ENCODE measurements at regions not wholly inside any gene's neighbourhood (a gene's known extent, or its start where the extent isn't known, plus 50 kb on each side); places are given as distances from the start of the nearest gene placed in this dataset.

DNA sequence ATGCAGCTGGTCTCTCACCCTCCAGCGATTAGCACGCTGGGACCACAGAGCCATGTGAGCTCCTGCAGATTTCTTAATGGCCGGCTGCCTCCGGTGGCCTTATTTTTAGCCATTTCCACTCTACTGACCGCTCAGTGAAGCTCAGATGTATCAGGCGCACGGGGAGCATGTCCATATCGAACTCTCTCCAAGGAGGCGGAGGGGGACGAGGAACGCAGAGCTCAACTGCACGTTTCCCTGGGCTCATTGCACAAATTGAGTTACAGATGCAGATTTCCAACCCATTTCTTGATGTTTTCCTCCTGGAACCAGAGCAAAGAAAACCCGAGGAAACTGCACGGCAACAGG lies 207.1 kb downstream of the CTTN start:
- no peaks in the 10 kb centered on the region for H3K9me3 ChIP-seq
- H3K36me3 ChIP-seq: no peaks in the 10 kb centered on the region
- H3K4me3 ChIP-seq: no peak overlapping the region
- TF ChIP-seq, protein P1, sequence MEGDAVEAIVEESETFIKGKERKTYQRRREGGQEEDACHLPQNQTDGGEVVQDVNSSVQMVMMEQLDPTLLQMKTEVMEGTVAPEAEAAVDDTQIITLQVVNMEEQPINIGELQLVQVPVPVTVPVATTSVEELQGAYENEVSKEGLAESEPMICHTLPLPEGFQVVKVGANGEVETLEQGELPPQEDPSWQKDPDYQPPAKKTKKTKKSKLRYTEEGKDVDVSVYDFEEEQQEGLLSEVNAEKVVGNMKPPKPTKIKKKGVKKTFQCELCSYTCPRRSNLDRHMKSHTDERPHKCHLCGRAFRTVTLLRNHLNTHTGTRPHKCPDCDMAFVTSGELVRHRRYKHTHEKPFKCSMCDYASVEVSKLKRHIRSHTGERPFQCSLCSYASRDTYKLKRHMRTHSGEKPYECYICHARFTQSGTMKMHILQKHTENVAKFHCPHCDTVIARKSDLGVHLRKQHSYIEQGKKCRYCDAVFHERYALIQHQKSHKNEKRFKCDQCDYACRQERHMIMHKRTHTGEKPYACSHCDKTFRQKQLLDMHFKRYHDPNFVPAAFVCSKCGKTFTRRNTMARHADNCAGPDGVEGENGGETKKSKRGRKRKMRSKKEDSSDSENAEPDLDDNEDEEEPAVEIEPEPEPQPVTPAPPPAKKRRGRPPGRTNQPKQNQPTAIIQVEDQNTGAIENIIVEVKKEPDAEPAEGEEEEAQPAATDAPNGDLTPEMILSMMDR (IDR thresholded peaks at IDR 0.05): no peak
- no peak for DNase-seq (ENCODE audit: low spot score)
- no peaks in the 10 kb centered on the region for H3K27me3 ChIP-seq
- H3K27ac ChIP-seq: no peak overlapping the region
- peaks cover 0 to under 1% of the 10 kb centered on the region in 2 donors for H3K4me1 ChIP-seq

DNA sequence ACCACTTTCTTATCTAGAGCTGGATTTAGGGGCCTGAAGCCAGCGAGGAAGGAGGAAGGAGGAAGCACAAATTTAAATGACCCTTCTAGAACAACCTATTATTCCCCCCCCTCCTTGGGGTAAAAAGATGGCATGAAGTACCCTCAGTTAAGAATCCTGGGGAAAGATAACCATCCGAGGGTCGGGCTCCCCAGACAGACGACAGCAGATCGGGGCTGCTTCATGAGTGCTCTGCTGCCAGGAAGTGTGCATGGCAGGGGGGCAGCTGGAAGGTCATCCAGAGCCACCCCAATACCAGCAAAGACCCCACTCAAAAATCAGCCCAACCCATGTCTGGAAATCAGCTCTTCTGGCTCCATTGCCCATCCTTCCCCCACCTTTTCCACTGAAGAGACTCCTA lies 207.5 kb downstream of the CTTN start:
- Histone ChIP-seq H3K9me3 (no peaks in the 10 kb centered on the region), H3K27ac (no peak overlapping the region), H3K4me1 (peaks cover 0 to 4% of the 10 kb centered on the region in 2 donors), H3K36me3 (no peaks in the 10 kb centered on the region), H3K27me3 (no peaks in the 10 kb centered on the region), H3K4me3 (no peak overlapping the region)
- TF ChIP-seq, protein P1 (IDR thresholded peaks at IDR 0.05): no peak
- DNase-seq (ENCODE audit: low spot score): no peak

DNA sequence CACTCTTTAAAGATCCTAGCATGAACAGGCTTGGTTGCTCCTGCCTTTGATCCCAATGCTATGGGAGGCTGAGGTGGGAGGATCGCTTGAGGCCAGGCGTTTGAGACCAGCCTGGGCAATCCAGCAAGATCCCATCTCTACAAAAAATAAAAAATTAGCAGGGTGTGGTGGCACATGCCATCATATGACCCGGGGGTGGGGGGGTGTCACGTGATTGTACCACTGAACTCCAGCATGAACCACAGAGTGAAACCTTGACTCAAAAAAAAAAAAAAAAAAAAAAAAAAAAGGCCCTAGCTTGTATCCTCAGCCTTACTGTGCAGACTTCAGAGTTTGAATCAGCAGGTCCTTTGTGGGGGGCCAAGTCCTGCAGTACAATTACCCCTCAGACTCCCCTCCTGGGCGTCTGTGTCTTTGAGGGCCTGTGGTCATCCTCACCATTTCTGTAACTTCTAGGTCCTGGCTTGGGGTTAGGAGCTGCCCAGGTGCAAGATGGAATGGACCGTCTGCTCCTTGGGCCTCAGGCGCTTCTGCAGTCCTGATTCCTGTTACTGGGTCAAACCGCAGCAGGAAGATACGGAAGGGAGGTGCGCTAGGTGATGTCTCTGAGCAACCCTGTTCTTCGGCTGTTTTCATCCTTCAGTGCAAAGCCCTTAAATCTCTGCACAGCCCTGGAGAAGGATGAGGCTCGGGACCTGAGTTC lies 208.1 kb downstream of the CTTN start:
- H3K27ac ChIP-seq: no peak overlapping the region
- no peak for DNase-seq (ENCODE audit: low spot score)

DNA sequence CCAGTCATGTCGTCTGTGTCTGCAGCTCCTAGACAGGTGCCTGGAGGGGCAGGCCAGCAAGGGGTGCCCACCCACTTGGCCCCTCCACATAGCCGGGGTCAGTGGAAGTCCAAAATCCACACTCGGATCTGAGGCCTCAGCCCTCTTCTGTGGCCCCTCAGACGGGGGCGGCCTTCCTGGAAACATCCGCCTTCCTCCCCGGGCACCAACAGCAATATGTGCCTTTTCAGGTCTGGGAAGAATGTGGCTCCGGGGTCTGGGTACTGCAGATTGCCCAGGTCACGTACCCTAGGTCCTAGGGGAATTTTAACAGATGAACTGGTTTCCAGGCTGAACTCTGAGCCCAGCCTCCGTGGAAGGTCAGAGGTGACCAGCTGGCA lies 208.6 kb downstream of the CTTN start:
- TF ChIP-seq, protein P1 (IDR thresholded peaks at IDR 0.05): no peak
- H3K36me3 ChIP-seq: no peaks in the 10 kb centered on the region
- no peaks in the 10 kb centered on the region for H3K9me3 ChIP-seq
- no peak for DNase-seq (ENCODE audit: low spot score)
- no peaks in the 10 kb centered on the region for H3K27me3 ChIP-seq
- H3K4me3 ChIP-seq: no peak overlapping the region
- H3K4me1 ChIP-seq: peaks cover 0 to 6% of the 10 kb centered on the region in 2 donors
- no peak overlapping the region for H3K27ac ChIP-seq

More for the DNA sequence above, 208.1 kb downstream of the CTTN start:
- TF ChIP-seq, protein P1 (IDR thresholded peaks at IDR 0.05): no peak
- H3K4me3 ChIP-seq: no peak overlapping the region
- no peaks in the 10 kb centered on the region for H3K9me3 ChIP-seq
- H3K27me3 ChIP-seq: no peaks in the 10 kb centered on the region
- H3K4me1 ChIP-seq: peaks cover 0 to 6% of the 10 kb centered on the region in 2 donors
- no peaks in the 10 kb centered on the region for H3K36me3 ChIP-seq

DNA sequence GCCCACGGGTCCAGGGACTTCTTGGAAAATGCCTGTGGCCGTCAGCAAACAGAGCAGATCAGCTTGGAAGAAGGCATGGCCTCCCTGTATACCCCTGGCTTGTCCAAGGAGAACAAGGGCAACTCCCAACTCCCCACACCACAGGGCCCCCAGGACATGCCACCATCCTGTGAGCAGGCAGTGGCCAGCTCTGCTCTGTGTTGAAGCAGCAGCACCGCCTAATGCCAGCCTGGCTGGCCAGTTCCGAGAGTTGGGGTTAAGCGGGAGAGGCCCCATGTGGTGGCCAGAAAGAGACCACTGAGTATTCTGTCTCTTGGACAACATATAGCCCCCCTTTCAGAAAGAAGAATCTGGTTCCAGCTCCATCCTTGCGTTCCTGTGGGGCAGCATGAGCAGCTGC lies 209.2 kb downstream of the CTTN start:
- Histone ChIP-seq H3K4me1 (peaks cover 0 to 6% of the 10 kb centered on the region in 2 donors), H3K36me3 (no peaks in the 10 kb centered on the region), H3K27me3 (no peaks in the 10 kb centered on the region), H3K27ac (no peak overlapping the region), H3K4me3 (no peak overlapping the region), H3K9me3 (no peaks in the 10 kb centered on the region)
- TF ChIP-seq, protein P1 (IDR thresholded peaks at IDR 0.05): no peak
- no peak for DNase-seq (ENCODE audit: low spot score)

Data from right atrium auricular region (tissue), 2 donors.